UCSD-AML1 (cell line): ENCODE measurements at regions not wholly inside any gene's neighbourhood (a gene's known extent, or its start where the extent isn't known, plus 50 kb on each side); places are given as distances from the start of the nearest gene placed in this dataset.
"Not testable (repeated sequence)": the region's sequence is repeated elsewhere in the genome, so short reads cannot be mapped to it uniquely, and the experiment has no call there.

Experiments
- DNase-seq: peaks from one replicate; lab custom pipeline; 2025; ENCODE audit not compliant: unreplicated experiment; lab: John Stamatoyannopoulos, UW

DNA sequence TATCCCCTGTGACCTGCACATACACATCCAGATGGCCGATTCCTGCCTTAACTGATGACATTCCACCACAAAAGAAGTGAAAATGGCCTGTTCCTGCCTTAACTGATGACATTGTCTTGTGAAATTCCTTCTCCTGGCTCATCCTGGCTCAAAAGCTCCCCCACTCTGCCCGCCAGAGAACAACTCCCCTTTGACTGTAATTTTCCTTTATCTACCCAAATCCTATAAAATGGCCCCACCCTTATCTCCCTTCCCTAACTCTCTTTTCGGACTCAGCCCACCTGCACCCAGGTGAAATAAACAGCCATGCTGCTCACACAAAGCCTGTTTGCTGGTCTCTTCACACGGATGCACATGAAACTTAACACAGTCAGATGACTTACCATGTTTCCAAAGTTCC lies 403.8 kb downstream of the TBC1D32 start:
- not testable (repeated sequence) for DNase-seq

DNA sequence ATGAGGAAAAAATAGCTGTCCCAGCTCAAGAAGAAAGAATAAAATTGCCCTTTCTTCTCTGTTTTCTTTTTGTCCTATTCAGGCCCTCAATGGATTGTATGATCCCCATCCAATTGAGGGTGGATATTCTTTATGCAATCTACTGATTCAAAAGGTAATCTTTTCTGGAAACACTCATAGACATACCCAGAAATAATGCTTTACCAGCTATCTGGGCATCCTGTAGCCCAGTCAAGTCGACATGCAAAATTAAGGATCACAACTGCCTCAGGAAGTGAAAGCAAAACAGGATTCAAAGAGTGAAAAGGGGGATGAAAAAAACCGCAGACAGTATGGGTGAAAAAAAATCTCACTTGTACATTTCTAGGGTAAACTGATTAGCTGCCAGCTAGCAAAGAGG lies 410.1 kb downstream of the TBC1D32 start:
- no peak for DNase-seq

DNA sequence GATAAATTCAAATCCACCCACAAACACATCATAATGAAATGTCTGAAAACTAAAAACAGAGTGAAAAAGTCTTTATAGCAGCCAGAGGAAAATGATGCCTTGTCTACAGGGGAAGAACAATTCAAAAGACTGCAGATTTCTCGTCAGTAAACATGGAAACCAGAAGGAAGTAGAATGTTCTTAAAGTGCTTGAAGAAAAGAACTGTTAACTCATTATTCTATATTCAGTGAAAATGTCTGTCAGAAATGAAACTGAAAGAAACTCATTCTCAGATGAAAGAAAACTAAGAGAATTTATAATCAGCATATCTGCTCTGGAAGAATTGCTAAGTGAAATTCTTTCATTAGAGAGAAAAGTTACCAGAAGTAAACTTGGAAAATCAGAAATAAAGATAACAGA lies 416.1 kb downstream of the TBC1D32 start:
- DNase-seq = no peak

DNA sequence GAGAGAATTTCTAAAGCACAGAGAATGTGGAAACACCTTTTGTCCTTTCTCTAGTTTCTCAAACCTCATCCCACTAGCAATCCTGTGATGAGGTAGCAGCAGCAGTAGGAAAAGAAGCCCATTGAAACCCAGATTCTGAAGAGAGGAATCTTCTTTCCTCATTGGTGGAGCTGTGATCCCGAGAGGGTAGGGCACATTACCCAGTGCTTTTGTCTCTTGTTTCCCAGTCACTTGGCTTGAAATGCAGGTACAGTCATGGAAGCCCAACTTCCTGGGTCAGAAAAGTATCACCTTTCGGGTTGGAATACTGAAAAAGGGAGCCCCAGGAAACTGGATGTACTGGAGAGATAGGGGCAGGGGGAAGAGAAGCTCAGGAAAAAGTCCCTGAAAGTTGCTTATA lies 417.4 kb downstream of the TBC1D32 start:
- DNase-seq = no peak

DNA sequence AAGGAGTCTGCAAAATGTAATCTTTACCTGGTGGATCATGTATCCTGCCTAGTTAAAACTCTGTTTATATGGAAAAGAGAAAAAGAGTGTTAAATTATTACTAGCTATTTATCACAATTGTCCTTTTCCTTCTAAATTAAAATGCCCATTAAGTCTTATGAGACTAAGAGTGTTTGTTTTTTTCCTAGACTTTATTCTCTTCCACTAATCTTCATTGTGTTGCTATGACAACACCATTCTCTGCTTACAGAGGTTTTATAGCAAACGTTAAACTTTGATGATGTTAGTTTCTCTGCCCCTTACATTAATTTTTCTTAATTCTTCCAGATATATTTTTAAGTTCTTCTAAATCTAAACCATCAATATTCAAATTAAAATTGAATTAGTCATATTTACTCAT lies 420.8 kb downstream of the TBC1D32 start:
- DNase-seq = no peak

DNA sequence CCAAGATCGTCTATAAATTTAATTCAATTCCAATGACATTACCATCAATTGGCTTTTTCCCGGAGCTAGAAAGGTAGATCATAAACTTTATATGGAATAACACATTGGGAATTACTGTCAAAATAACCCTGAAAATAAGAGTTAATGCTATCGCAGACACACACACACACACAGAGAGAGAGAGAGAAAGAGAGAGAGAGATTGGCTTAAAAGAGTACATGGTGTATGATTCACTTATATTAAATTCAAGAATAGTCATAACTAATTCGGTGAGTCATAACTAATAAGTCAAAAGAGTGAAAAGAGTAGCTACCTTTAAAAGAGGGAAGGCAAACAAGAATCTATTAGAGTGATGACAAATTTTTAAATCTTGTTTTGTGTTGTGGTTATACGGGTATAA lies 425.5 kb downstream of the TBC1D32 start:
- DNase-seq = no peak

DNA sequence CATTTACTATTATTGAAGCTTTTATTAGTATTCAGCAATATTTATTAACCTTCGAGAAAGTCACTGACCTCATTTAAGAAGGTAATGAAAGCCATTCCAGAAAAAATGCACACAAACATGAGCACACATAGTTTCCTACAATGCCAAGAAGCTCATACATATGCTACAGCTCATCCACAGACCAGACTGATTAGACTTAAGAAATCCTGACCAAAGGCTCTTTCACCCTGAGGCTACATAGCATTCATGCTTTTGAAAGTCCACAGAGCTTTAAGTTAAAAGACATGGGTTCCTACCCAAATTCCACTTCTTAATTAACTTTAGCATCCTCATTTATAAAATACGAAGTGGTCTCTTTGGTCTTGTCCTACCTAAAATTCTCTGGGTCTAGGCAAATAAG lies 430.4 kb downstream of the TBC1D32 start:
- no peak for DNase-seq

DNA sequence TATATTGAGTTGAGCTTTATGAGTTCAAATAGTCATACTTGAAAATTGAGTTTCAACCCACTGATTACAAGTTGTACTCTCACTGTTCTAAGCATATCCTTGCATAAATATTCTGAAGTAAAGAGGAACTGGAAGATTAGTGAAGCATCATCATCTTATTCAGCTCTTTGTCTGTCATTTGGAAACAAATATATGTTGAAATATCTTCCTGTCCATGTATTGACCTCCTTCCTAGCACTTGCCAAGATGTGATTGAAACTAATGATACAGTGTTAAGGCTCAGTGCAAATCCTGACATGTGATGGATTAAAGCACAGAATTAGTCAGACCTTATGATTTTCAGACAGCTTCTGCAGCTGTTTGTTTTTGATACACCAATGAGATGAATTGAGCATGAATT lies 434.3 kb downstream of the TBC1D32 start:
- DNase-seq = no peak

DNA sequence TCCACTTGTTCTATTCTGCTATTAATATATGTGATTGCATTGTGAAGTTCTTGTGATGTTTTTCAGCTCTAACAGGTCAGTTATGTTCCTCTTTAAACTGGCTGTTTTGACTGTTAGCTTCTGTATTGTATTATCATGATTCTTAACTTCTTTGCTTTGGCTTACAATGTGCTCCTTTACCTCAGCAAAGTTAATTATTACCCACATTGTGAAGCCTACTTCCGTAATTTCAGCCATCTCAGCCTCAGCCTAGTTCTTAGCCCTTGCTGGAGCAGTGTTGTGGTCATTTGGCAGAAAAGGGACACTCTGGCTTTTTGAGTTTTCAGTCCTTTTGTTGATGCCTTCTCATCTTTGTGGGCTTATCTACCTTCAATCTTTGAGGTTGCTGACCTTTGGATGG lies 440.2 kb downstream of the TBC1D32 start:
- DNase-seq = no peak

DNA sequence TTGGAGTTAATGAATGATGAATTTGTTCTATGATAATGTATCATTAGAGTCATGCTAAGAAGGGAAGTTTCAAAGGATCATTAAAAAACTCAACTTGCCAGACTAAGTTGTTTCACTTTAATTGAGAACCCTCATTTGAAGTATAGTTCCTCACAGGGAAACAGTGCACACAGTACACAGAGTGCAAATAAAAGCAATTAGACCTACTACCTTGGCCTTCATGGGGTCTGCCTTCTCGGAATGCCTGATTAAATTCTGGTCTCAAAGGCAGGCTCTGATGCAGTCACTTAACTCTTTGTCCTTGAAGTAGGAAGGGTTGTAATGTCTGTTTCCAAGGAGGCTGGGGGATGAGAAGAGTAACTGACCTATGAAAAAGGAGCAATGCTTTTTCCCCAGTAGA lies 457.3 kb downstream of the TBC1D32 start:
- DNase-seq = no peak

DNA sequence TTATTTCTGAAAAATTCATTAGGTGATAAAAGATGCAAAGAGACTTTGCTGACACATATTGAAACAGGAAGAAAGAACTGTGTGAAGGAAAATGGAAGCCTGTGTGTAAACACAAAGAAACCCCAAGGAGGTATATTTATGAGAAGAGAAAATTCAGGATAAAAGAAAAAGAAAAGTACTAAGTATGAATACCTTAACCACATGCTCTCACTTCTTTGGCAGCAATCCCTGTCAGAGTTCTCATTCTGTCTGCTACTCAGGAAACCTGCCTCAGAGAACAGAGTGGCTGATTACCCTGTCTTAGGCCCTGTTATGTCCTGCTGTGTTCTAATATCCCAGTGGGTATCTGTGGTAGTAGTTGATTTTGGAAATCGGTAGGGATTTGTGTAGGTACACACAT lies 457.9 kb downstream of the TBC1D32 start:
- no peak for DNase-seq

DNA sequence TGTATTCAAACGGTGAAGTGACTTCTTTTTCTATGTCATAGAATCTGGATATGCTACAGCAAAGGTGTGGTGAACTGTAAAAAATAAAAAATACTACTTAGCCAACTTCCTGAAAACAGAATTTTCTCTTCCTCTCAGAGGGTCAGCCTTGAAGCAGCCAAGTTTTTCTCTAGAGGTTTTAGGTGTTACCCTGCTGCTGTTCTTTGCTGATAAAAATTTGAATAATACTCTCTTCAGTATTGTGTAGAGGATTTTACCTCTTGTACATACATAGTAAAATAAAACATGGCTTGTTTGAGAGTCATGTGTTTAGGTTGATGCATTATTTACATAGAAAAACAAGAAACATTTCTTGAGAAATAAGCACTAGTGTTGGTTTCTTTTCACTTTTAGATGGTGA lies 458.4 kb downstream of the TBC1D32 start:
- DNase-seq = no peak

DNA sequence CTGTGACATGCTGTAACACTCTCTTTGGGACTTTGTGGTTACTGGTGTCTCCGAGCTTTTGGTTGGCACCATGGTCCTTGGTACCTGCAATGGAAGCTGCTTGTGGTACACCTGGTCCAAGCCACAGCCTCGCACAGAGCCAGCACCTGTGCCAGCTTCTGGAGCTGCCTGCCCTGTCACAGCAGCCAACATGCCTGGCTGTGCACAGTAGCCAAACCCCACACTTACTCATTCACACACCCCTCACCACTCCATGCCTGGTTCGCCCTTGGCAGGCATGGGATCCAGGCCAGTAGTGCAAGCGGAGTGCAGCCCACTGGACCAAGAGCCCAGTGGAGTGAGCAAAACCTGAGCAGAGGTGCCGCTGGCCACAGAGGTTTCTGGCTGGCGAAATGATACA lies 459.9 kb downstream of the TBC1D32 start:
- no peak for DNase-seq

DNA sequence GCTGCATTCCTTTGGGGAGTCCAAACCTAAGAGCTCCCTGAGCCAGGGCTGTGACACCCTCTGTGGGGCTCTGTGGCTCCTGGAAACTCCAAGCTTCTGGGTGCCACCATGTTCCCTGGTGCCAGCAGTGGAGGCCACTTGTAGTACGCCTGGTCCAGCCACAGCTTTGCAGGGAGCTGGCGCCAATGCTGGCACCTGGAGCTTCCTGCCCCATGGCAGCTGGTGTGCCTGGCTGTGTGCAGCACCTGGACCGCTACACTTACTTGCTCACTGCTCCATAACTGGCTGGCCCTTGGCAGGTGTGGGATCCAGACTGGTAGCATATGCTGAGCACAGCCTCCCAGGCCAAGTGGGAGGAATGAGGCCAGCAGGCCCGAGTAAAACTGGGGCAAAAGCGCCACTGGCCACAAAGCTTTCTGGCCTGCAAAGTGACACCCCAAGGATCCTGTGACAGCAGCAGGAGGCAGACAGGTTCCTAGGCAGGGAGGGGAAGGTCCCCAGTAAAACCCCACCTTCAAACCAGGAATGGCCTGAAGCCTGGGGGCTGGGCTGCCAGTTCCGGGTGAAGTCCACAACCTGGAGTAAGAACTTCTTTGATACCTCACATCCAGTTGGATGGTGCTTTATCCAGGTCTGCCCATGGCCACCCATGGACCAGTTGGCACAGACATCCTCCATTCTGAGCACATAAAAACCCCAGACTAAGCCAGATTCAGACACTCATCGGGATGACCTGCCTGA lies 461.0 kb downstream of the TBC1D32 start:
- DNase-seq = no peak

DNA sequence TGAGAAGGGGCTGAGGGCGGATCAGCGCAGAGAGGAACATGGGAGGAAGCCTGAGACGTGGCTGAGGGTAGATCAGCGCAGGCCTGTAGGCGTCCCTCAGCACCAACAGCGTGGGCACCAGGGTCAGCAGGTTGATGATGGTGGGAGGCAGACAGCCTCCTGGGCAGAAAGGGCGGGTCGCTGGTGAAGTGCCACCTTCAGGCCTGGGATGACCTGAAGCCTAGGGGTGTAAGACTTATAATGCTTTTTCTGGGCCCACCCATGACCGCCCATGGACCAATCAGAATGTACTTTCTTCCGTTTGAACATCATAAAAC lies 462.1 kb downstream of the TBC1D32 start:
- DNase-seq = no peak

DNA sequence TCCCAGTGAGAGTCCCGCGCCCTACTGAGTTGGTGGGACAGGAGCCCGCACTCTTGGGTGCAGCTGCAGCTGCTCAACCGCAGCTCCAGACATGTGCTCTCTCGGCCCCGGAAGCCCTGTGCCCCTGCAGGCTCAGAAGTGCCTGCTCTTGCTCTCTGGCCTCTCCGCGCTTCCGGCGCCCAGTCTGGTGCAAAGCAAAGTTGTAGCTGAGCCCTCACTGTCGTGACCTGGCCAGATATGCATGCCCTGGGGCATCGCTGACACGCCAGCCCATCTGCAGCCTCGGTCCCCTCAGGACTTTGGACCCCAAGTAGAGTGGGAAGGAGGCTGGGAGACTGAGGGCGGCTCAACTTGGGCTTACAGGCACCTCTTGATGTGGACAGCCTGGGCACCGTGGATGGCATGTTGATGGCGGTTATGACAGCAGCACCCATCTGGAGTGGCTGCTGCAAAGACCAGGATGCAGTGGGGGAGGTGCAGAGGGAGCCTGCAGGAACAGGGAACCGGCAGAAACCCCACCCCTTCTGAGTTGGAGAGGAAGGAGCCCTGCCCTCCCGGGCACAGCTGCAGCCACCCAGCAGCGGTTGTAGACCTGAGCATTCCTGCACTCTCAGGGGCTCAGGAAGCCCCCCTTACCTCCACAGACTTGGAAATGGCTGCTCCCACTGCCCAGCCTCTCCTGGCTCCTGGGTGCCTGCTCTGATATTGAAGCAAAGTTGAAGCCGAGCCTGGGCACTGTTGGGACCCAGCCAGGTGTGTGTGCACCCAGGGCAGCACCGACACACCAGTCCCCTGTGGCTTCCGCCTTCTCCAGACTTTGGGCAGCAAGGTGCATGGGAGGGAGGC lies 462.6 kb downstream of the TBC1D32 start:
- no peak for DNase-seq

DNA sequence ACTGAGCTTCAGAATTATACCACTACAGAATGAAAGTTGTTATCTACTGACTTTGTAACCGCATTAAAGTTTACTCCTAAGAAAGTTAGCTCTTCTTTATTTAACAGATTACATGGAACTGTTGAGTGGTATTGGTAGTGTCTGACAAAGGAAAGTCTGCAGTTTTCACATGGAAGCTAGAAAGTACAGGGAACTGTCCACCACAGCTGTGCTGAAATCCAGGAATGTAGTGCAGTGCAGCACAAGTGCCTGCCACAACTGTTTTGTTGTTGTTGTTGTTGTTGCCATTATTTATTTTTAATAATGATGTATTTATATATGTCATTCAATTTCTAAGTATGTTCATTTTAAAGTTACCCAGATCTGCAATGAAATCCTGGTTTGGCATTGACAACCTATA lies 464.9 kb downstream of the TBC1D32 start:
- no peak for DNase-seq

DNA sequence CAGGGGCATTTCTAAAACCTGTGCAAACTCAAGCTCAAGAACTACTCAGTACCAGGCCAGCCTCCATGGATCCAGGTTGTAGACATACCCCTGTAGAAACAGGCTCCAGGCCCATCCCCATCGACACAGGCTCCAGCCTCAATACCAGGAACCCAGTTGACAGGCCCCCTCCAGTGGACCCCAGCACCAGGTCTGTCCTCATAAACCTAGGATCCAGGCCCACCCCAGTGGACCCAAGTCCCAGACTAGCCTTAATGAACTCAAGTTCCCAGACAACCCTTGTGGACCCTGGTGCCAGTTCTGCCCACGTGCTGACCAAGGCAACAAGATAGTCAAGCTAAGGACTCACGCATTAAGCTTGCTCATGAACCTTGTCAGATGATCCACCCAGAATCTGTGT lies 476.9 kb downstream of the TBC1D32 start:
- DNase-seq = no peak

DNA sequence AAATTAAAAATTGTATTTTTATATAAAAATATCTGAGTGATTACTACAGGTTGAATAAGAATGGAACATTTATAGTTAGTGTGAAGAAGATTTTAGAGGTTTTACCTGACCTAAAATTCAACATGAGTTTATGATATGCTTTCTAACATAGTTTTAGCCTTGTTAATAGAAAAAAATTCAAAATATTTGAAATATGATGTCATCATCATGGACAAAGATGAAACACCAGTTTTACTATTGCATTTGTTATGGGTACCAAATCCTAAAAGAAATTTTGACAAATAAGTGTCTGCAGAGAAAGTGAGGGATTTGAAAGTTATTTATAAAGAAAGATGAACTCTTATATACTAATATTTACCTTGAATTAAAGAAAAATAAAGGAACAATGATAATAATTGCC lies 479.7 kb downstream of the TBC1D32 start:
- DNase-seq = no peak

DNA sequence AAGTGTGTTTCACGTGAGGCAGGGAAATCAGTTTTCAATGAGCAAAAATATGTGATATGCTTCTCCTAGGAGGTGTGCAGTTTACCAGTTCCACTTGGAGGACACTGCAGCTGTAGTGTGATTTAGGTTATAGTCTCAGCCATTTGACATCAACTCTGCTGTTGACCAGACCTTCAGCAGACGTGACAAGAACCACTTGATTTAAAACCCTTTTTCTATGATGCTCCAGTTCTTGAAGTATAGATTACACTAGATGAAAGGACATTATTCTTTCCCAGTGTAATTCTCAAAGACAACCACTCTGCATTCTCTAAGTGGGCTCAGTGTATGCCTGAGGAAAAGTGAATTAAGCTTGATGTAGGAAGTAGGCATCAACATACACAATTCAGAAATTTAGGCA lies 480.8 kb downstream of the TBC1D32 start:
- DNase-seq = no peak

DNA sequence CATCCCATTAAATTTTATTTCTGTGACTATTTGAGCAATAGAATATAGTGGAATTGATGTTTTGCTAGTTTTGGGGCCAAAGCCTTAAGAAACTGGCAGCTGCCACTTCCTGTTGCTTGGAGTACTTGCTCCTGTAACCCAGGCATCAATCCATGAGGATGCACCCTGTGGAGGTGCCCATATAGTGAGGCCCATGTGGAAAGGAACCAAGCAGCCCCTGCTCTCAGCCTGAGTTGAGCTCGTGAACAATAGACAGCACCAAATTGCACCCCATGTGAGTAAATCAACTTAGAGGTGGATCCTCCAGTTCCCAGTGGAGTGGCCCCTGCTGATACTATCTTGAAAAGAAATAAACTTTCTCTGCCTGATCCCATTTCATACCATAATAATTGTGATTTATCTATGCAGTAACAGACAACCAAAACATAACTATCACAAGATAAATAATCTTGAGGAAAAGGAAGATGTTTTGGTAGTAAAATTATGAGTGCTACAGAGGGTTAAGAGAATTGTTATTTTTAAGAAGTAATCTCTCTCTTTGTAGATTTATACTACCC lies 481.9 kb downstream of the TBC1D32 start:
- no peak for DNase-seq

DNA sequence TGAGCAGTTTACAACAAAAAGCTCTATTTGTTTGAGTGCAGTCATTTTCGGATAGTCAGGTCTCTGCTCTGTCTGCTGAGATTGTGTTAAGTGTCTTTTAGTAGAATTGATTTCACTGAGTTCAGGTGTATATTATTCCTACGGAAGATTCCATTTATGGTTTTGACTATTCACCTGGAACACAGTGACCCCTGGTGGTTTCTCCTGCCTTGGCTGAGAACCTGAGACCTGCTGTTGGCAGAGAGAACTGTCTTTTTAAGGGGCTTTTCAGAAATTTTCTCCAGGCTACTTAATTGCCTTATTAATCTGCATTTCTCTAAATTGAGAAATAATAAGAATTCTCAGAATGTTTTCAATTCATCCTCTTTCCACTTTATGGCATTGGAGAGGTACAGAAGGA lies 508.0 kb downstream of the TBC1D32 start:
- DNase-seq = no peak
